ENCODE measurements at regions not wholly inside any gene's neighbourhood (a gene's known extent, or its start where the extent isn't known, plus 50 kb on each side); places are given as distances from the start of the nearest gene placed in this dataset.

DNA sequence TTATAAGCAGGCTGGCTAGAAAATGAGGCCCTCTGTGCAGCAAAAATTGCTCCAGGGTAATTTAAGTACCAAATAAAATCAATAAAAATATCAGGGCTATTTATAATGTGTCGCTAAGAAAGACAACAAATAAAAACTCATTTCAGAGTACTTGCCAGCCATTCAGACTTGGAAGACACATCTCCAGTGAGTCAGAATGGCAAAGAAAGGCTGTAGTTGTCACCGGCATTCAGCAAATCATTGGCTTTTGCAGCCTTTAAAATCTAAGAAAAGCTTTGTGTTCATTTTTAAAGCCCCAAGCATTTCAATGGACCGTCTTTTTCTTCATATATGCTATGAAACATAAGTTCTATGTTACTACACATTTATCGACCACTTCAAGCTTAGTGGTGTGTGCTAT, 141.1 kb upstream of the HNMT start:
- no peak for DNase-seq (ENCODE audit: extremely low read depth, low read depth)

DNA sequence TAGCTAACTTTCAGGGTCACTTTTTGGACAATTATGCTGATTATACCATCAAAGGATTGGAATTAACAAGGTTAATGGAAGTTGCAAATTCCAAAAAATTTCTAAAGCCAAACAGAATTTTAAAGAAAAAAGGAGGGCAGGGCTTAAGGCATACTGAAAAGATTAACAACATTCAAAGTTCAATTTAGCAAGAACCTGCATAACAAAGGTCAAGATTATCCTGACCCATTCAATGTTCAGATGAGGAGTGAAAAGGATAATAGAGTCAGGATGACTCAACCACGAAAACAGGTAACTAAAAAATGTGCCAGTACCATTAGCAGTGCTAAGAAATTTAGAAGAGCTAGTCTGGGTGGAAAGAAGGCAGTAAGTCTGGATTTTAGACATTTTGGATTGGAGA, 139.8 kb upstream of the HNMT start:
- no peak for DNase-seq (ENCODE audit: extremely low read depth, low read depth)

DNA sequence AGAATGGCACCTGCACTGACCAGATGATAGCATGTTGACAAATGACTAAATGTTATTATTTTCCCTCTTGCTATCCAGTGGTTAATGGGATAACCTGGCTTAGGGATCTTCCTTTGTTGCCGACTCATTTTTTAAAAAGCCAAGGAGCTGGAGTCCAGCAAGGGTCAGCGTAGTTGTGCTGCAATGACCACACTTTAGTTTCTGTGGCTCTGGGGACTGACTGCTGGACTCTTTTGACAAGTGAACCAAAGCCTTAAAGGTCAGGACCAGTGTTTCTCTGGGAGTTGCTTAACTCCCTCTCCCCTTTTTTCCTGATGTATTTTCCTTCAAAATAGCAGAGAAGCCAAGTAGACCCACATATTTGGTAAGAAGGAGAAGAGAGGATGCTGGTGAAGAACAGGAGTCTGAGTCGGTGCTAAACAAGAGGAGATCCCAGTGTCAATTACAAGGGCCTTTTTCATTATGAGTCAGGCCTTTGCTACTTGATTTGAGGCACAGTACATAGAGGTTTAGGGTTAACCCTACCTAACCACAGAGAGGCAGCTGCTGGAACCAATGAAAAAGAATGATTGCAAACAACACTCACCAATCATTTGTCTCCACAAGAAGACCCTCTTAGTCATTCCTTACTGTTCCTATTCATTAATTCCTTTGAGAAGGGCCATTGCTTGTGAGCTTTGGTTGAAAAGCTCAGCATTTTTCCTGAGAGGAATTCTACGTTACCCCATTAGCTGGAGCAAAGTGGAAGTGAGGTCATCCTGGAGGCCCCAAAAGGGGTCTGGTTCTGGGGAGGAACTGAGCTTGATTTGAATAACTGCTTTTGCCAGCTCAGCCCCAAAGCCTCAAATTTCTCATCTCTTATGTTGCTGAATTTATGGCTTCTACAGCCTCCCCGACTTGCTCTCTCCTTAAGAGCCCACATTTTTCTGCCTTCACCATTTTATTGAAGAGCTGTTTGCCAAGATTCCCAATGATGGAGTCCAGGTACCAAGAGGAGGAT, 137.6 kb upstream of the HNMT start:
- no peak for DNase-seq (ENCODE audit: extremely low read depth, low read depth)

DNA sequence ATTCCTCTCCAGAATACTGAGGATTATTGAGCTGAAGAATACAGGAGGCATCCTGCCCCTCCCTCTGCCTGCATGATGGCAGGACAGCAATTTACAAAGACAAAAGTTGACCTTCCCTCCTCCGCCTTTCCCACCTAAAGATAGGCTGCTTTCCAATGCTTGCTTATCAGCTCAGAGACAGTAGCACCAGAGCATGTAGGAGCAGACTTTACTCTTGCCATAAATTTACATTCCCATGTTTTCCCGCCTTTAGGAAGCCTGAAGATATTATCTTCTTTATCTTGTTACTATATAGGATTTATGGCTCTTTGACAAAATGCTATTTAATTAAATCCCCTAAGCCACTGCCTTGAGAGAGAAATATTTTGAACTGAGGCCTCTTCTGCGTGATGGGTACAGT, 135.6 kb upstream of the HNMT start:
- DNase-seq (ENCODE audit: extremely low read depth, low read depth) = no peak

DNA sequence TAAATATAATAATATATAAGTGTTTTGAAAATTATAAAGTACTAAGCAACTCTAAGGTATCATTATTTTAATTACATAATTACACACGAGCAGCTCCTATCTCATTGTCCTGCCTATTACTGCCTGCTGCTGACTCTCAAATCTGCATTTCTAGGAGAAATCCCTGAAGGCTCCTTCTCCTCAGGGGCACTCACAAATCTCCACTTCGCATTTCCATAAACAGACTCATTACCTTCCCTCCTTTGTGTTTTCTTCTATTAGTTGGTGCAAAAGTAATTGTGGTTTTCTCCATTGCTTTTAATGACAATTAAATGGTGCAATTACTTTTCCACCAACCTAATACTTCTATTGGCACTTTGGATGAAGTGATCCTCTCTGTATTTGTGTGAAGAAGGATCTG, 135.0 kb upstream of the HNMT start:
- no peak for DNase-seq (ENCODE audit: extremely low read depth, low read depth)

DNA sequence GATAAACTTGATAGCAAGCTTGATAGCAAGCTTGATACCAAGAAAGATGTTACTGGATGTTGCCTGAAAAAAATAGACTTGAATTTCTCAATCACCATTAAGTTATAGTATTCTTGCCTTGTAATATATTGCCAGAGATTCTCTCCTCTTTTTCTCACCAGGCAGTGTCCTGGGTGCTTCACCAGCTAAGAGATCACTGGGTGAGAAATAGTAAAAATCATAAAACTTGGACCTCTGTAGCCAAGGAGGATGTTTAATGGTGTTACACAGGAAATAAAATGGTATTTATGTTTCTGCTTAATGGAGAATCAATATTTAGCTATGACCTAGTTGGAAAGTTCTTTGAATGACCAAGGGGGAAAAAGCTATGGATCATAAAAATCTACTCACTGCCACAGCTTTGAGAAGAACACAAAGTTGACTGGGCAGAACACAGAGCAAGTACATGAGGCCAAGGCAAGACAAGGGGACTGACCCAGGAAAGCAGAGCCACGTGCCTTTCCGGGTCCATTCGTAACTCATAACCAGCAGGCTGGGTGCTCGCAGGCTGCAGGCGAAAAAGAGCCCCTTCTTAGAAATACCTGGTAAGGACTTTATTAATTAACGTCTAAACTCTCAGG, 129.4 kb upstream of the HNMT start:
- no peak for DNase-seq (ENCODE audit: extremely low read depth, low read depth)

DNA sequence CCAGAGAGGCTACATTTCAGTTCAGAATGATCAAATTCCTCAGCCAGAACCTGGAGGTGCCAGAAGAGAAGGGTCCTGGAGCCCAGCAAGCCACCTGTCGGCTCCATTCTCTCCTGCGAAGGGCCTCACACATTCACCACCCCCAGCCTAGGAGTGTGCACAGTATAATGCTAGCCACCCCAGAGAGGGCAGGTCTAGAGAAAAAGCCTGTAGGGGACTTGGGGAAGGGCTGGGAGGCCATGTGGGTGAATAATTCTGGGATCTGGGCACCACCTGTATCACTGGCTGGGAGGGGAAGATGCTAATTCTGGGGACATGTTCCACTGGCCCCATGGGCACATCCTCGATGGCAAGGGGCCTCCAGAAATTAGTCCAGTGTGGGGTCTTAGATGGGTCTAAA, 127.6 kb upstream of the HNMT start:
- DNase-seq (ENCODE audit: extremely low read depth, low read depth) = no peak

DNA sequence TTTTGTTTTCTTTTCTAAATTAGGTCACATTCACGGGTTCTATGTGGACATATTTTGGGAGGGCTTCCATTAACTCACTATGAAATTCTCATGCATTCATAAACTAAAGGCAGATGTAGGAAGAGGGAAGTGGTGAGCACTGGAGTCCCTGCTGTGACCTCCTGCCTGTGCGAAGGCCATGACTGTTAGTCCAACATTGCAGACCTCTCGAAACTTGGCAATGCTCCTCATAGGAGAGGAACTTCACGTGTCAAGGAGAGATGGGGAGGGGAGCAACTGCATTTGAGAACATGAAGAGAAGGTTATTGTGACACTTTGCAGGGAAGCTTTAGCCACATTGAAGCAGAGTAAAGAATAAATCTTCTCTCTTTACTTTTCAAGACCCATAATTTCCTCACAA, 126.4 kb upstream of the HNMT start:
- no peak for DNase-seq (ENCODE audit: extremely low read depth, low read depth)

DNA sequence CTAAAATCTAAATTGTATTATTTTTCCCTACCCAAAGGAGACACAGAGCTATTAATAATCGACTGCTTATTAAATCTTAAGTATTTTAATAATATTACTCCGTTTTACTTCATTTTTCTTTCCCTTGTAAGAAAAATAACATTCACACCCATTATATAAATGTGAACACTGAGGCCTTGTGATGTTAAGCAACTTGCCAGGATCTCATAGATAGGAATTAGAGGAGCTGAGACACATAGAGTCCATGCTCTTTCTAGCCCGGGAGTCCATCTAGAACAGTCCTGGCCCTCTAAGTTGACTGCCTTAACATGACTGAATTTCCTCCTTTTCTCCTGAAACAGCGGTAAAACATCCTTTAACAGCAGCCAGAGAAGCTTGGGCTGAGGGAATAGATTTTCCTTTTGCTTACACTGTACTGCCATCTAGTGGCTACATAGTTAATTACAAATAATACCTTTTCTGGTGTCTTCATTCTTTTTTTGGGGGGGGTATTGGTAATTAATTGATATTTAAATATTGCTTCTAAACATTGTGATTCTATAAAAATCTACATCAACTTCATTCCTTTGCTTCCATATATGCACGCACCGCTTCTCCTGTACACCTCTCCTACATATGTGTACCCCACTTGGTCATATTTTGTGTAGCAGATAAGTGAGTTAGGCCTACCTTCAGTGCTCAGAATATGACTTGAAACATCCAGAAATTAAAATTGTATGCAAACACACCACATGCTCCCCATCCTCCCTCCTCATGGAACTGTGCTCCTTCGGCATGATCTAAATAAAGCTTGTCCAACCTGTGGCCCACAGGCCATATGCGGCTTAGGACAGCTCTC, 125.8 kb upstream of the HNMT start:
- DNase-seq (ENCODE audit: extremely low read depth, low read depth) = peak; percentile 46

DNA sequence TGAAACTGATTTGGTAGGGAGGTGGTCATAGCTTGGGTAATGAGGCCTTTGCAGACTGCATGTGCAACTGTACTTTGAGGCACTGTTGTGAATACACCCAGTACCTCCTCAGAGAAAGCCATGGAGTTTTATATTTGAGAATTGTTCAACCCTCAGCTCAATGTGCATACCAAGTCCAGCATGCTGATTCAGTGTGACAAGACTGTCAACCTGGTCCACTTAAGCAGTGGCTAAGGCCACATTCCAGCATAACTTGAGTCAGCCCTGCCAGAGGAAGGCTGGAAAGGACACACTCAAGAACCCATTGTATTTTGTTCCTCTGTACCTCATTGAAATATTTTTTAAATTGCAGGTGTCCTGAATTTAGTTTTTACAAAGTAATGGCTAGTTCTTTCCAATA, 121.8 kb upstream of the HNMT start:
- no peak for DNase-seq (ENCODE audit: extremely low read depth, low read depth)

DNA sequence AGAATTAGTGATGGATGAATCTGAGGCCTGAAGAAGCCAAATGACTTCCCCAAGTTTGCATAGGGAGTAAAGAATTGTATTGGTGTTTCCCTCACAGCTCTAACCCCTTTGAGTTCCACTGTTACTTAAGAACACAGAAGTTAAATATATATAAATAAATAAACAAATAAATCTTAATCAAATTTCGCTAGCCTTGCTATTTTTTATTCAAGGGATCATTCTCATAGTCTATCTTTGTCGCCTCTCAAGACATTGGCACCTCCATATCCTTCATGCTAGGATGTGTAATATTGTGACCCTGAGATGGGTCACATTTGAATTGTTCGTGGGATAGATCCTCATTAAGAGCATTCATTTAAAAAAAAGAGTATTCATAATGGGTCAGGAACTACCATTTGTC, 121.3 kb upstream of the HNMT start:
- DNase-seq (ENCODE audit: extremely low read depth, low read depth) = no peak

DNA sequence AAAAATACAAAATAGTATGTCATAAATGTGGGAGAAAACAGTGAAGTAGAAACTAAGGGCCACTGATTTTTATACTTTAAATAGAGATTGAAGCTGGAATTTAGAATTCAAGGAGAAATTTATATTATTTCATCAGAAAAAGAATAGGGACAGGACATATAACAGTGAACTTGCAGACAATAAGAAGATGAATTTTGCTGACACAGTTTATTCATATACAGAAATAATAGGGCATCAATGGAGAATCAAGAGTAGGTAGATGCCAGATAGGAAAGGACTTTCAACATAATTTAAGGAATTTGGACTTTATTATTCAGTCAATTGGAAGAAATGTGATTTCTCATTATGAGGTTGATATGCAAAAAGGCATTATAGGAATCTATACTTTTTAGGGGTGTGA, 118.9 kb upstream of the HNMT start:
- DNase-seq (ENCODE audit: extremely low read depth, low read depth) = no peak

DNA sequence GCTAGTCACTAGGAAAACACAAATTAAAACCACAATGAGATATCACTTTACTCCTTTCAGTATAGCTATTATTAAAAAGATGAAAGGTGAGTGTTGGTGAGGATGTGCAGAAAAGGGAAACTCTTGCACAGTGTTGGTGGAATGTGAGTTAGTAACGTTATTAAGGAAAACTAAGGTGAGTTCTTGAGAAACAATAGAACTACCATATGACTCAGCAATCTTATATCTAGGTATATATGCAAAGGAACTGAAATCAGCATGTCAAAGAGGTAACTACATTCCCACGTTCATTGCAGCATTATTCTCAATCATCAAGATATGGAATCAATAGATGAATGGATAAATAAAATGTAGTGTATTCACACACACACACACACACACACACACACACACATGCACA, 117.3 kb upstream of the HNMT start:
- no peak for DNase-seq (ENCODE audit: extremely low read depth, low read depth)

DNA sequence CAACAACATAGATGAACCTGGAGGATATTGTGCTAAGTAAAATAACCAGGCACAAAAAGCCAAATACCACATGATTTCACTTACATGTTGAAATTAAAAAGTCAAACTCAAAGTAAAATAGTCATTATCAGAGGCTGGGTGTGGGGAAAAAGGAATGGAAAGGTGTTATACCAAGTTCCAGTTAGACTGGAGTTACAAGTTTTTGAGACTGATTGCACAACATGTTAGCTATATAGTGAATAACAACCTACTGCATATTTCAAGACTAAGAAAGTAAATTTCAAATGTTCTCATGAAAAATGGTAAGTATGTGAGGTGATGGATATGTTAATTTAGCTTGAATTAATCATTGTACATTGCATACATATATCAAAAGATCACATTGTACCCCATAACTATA, 116.8 kb upstream of the HNMT start:
- no peak for DNase-seq (ENCODE audit: extremely low read depth, low read depth)

DNA sequence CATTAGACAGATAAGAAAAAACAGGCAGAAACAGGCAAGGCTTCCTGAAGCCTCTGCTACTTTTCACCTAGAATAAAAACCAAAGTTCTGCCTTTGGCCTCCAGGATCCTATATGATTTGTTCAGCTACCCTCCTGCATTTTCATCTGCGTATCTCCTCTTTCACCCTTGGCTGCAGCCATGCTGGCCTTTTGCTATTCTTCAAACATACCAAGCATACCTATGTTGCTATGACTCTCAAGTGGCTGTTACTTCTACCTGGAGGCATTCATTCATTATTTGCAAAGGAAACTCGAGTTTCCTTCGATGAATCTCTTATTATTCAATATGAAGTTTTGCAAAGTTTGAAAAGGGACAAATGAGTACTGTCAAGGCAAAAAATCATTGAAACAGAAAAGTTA, 106.4 kb upstream of the HNMT start:
- no peak for DNase-seq (ENCODE audit: extremely low read depth, low read depth)

DNA sequence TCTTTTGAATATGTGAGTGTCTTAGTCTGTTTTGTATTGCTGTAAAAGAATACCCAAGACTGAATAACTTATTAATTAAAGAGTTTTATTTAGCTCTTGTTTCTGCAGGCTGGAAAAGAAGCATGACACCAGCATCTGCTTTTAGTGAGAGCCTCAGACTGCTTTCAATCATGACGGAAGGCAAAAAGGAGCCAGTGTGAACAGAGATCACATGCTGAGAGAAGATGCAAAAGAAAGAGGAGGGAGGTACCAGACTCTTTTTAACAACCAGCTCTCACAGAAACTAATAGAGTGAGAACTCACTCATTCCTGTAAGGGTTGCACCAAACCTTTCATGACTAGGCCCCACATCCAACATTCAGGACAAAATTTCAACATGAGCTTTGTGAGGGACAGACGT, 101.6 kb upstream of the HNMT start:
- no peak for DNase-seq (ENCODE audit: extremely low read depth, low read depth)

DNA sequence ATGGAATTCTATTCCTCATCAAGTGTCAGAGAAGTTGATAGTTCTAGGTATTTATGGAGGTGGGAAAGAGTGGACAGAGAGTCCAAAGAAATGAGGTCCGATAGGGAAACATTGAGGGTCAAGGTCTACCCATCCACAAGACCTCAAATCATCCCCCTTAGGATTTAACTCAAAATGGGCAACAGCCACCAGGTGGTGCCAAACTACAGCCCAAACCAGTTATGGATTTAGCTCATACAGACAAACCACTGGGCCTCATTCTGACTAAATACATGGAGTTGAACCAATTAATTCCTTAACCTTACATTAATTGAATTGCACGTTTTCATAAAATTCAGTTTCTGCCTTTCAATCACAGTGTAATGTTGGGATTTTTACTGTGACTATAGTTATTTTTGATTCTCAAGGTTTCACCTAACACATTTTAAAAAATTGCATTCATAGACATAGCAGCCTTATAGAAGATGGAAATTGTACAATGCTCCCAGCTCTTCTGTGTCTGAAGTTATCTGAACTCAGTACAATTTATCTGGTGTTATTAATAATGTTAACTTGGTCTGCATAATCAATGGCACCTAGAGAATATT, 98.2 kb upstream of the HNMT start:
- peak; percentile 65 for DNase-seq (ENCODE audit: extremely low read depth, low read depth)

DNA sequence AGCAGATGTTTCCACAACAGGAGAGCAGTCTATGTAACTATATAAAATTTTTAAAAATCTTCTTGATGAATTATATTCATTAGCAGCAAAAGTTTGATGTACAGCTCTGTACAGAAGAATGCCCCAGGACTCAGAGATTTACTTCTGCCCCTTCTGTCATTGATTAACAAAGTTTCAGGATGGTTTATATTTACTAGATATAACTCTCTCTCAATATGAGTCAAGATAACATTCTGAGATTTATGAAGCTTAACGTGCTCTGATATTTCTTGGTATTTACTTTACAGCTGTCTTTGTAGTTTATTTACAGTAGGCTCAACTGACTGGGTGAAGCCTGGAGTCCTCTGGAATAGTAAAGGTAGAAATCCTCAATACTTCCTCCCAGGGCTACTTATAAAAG, 93.6 kb upstream of the HNMT start:
- no peak for DNase-seq (ENCODE audit: extremely low read depth, low read depth)

DNA sequence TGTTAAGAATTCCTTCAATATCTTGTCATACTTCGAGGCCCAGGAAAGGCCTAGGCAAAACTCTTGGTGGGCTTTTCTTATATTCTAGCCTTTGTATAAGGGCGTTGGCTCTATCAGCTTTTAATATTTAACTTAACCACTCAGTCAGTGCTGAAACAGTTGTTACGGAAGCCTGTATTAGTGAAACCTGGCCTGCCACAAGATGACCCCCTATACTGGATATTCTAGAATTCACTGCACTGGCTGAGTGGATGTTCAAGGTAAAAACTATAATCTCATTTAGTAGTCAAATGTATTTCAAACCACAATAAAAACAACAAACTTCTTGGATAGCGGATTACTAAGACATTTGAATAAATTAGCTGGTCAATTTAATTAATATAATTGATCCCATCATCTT, 91.7 kb upstream of the HNMT start:
- DNase-seq (ENCODE audit: extremely low read depth, low read depth) = no peak

DNA sequence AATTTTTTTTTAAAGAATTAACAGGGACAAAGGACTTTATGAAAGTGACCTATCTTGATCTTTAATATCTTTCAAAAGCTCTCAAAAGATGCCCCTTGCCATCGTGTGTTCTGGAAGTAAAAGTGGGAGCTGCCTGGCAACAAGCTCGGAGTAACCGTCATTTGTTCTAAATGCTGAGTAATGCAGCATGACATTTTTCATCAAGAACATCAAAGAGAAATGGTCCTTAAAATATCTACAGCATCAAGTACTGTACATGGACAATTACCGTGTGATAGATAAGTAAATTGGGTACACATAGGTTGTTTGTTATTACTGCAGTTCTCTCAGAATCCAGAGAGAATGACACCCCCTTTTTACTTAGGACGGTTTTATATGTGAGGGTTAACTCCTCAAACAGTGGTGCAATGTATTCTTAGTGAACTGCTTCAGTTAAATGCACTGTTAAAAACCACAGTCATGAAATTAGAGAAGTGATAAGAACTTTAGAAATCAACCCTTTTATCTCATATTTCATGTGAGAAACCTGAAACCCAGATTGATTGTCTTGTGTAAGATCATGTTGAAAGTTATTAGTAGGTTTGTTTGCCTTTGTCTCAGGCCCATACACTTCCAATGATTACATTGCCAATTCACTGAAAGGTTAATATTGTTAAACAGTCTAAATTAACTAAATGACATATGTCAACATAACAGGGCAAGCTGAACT, 90.6 kb upstream of the HNMT start:
- no peak for DNase-seq (ENCODE audit: extremely low read depth, low read depth)
